HG03565 (cell line): ENCODE measurements at regions not wholly inside any gene's neighbourhood (a gene's known extent, or its start where the extent isn't known, plus 50 kb on each side); places are given as distances from the start of the nearest gene placed in this dataset.

Experiments
- ATAC-seq: cut with Tn5 transposase; IDR thresholded peaks from one replicate; pipeline ENCODE4 v1.9.1; 2021; ENCODE audit warnings: mild to moderate bottlenecking, moderate library complexity; ENCODE audit not compliant: unreplicated experiment

DNA sequence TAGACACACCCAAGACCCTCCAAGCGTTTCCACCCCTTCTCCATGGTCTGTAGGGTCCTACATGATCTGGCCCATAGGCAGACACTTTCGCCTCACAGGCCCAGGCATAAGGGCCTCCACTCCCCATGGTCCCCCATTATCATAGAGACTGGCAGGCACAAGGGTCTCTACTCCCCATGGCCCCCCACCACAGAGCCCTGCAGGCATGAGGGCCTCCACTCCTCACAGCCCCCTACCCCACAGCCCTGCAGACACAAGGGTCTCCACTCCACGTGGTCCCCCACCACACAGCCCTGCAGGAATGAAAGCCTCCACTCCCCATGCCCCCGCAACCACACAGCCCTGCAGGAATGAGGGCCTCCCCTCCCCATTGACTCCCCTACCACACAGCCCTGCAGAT lies 159.7 kb upstream of the AGAP1 start:
- ATAC-seq = no peak

DNA sequence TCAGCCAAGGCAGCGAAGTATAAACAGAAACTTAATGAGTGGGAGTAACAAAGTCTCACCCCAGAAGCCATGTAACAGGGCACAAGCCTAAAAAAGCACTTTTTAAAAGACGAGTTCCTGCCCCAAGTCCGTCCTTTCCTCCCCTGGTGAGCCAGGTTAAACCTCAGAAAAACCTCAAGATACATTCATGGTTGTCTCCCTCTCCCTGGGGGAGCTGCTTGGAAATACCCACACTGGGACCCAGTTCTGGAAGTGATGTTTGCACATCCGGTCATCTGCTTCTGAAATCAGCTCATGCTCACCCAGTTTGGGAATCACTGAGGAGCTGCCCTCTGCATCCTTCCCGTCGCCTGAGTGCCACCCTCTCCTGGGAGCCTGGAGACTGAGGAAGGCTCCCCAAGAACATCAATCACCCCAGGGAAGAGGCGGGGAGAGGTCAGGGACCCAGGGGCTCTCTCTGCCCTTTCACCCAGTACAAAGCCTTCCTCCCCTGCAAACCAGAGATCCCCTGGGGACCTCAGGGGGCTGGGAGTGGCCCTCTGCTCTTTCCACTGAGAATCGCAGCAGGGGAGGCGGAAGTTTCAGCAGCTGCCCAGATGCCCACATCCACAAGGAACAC lies 150.6 kb upstream of the AGAP1 start:
- ATAC-seq = no peak

DNA sequence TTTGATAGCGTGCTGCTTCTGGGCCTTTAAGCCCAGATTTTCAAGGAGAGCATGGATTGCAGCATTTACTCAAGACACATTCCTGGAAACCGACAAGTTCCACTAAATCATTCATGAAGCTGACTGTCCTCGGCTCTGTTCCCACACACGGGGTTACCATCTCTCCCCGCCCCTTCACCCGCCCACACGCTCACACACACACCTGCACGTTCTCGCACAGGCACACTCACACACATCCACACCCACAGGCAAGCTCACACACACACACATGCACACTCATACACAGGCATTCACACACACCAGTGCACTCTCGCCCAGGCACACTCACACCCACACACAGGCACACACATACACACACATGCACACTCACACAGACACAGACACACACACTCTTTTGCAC lies 150.0 kb upstream of the AGAP1 start:
- ATAC-seq = no peak

DNA sequence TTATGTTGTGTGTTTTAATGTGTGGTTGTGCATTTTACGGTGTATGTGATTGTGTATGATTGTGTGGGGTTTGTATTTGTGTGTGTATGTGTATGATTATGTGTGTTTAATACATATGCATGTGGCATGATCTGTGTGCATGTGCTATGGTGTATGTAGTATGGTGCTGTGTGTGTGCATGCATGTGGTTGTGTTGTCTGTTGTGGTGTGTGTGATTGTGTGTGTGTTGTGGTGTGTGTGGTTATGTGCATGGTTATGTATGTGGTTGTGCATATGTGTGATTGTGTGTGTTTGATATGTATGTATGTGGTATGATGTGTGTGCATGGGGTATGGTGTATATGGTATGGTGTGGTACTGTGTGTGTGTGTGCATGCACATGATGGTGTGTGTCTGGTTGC lies 148.1 kb upstream of the AGAP1 start:
- ATAC-seq = no peak

DNA sequence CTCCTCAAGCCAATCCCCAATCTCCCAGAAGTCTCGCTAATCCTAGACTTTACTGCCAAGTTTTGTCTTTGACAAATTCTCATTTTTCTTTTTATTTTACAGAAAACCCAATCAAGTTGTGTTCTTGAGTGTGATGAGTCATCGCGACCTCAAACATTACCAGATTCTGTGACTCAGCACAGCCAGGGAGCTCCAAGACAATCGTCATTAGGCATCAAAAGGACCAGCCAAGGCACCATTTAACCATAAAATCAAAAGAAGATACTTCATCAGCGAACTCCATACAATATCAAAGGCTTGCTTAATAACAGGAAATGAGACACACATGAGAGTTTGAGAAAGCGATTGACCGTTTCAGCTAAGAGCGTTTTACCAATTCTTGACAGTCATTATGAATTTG lies 146.2 kb upstream of the AGAP1 start:
- ATAC-seq = no peak

DNA sequence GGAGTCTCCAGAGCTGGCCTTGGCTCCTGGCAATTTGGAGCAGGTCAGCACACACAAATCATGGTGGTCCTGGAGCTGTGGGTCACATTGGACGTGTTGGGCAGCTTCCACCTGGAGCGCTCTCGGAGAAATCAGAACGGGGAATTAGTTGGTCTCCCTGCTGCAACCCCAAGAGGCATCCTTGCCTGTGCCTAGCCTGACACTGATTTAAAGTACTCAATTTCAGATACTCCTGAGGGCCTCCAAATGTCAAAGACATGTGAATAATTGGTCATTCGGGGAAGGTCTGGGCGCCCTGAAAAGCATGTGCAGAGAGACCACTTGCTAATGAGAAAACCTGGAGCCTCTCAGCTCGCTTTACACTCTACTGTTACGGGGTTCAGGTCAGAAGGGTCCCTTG lies 145.5 kb upstream of the AGAP1 start:
- no peak for ATAC-seq

DNA sequence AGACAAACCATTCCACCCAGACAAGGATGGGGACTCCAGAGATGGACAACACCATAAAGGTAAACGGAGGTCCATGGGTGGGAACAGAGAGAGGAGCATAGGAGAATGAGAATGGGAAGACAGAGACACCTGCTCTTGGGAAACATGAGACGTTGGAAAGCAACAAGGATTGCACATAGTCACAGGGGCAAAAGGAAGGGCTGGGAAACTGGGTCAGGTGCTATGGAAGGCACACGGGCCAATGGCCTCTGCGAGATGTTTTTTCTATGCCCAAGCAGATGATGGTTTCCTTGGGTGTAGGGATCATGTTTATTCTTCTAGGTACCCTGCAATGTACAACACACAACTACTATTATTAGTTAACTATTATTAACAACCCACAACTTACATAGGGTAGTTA lies 143.6 kb upstream of the AGAP1 start:
- no peak for ATAC-seq

DNA sequence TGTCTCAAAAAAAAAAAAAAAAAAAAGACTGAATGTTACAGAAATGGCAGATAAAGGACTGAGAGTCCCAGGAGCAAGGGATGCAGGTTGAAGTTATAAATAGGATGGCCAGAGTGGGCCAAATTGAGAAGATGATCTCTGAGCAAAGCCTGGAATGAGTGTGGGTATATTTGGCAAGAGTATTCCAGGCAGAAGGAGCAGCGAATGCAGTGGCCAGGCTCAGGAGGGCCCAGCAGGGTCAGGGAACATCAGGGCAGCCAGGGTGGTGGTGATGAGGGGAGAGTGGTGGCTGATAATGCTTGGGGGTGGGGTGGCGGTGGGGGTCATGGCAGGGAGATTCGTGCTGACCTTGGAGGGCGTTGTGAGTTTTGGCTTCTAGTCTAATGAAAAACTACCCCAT lies 141.3 kb upstream of the AGAP1 start:
- no peak for ATAC-seq

DNA sequence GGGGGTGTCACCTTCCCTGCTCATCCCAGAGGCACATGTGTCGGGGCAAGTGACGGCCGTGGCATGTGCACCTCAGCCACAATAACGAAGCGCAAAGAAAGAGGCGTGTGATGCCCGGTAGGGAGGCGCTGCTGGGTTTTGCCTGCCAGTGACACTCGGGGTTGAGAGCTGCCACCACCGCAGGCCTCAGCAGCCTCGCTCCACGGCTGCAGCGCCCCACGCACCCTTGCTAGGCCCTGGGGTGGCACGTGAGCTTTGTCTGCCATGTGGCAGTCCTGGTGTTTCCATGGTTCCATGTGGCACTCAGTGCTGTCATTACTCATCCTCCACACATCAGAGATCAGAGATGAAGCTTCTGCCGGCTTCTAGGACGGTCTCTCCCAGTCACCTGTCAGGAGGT lies 136.0 kb upstream of the AGAP1 start:
- no peak for ATAC-seq

DNA sequence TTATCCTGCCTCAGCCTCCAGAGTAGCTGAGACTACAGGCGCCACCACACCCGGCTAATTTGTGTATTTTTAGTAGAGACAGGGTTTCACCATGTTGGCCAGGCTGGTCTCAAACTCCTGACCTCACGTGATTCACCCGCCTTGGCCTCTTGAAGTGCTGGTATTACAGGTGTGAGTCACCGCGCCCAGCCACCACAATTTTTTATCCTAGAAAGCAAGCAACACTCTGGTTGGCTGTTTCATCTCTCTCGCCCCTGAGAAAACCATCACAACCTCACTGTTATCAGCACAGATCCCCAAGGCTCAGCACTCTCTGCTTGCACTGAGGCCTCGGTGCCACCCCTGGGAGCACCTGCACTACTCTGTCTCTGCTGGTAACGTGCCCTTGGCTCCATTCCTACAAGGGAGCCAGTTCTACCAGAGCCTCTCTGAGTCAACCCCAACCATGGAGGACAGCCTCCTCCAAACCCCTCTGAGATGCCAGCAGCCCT lies 134.8 kb upstream of the AGAP1 start:
- ATAC-seq = no peak

DNA sequence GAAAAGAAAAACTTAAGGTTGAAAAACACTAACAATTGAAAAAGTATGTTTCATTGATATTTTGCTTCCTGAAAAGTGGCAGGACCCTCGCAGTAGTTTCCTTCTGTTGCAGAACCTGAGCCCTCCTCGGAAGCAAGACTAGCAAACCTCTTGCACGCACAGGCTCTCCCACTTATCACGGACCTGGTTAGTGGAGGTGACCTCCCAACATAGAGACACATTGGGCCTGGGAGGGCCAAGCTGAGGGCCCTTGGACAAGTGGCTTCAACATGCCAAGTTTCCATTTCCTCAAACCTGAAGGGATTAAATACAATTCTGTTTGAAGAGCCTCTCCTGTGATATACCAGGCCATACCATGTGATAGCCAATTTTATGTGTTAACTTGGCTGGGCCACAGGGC lies 133.4 kb upstream of the AGAP1 start:
- ATAC-seq = no peak

DNA sequence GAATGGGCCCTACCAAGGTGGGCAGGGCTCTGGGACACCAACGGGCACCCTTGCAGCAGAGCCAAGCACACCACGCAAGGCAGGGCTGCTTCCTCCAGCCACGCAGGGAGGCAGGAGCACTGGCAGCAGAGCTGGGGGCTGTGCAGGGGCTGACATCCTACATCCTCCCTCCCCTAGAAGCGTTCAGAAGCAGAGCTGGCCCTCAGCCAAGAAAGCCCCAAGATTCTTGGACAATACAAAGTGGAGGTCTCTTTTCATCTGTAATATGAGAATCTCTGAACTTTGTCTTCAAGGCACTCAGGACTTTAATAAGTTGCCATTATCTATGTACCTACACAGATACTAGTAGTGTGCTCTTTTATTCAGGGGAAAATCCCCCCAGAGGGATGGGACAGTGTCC lies 128.1 kb upstream of the AGAP1 start:
- ATAC-seq = no peak

DNA sequence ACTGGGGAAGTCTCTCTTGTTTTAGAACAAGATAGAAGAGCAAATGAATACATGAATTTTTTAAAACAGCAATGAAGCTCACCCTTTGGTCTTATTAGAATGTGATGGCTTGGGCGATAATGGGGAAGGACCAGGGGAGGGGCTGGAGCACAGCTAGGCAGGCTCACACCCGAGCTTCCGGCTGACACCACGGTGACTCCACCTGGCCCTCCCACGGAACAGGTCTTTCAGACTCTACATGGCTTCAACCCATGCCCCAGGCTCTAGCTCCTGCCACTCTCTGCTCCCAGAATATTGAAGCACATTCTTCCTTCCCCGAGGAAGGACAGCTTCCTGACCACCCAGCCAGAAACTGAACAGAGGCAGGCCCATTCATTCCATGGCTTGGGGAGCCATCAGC lies 127.5 kb upstream of the AGAP1 start:
- no peak for ATAC-seq

DNA sequence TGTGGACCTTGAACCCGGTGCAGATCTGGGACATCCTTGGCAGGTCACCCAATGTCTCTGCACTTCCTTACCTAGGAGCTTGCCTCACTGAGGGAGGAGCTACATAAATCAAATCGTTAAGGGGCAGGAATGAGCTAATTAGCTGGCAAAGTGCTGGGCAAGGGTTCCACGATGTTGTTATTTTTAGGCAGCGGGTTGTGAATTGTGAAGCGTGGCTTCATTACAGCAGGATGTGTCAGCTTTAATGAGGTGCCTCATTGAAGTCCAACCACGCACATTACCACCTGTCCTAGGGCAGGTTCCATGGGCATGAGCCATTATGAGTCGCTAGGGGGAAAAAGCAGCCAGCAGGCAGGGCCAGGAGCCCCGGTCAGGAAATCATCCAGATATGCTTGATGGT lies 127.0 kb upstream of the AGAP1 start:
- no peak for ATAC-seq

DNA sequence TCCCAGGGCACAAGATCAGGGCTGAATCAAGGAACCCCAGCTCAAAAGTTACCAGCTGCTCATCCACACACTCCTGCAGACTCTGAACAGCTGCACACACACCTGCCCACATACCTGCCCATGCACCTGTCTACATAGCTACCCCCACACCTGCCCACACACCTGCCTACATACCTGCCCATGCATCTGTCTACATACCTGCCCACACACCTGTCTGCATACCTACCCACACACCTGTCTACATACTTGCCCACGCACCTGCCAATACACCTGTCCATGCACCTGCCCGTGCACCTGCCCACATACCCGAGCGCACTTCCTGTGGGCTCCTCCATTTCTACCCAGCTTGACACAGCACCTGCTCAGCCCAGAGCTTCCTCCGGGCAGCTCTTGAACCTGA lies 122.8 kb upstream of the AGAP1 start:
- no peak for ATAC-seq

DNA sequence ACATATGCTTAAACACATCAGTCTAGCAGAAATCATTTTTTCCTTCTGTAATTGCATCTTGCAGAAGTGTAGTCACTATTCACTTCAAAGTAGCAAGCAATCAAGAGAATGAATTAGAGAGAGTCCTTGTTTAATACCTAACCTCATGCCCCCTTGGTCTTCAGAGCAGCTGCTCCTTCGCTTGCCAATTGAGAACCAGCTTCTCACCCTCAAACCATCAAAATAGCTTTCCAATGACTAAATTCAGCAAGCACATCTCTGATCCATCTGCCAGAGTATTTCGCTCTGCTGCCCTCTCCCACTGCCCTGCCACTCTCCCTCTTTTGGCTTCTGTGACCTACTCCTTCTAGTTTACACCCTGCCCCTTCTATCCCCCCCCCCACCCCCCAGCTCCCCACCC lies 120.7 kb upstream of the AGAP1 start:
- no peak for ATAC-seq

DNA sequence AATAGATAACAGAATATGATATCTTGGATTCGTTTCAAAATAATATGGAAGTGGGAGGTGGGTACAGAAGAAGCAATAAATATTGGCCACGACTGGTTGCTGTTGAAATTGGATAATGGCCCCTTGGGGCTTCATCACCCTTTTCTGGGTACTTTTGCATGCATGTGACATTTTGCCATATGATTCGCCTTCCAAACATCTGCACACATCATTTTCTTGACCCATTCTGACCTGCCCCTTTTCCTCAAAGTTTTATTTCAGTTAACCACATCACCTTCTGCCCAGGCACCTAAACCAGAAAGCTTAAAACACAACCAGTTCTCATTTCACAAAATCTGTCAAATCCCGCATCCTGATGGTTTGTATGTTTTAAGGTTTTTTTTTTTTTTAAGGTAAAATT lies 116.7 kb upstream of the AGAP1 start:
- ATAC-seq = no peak

DNA sequence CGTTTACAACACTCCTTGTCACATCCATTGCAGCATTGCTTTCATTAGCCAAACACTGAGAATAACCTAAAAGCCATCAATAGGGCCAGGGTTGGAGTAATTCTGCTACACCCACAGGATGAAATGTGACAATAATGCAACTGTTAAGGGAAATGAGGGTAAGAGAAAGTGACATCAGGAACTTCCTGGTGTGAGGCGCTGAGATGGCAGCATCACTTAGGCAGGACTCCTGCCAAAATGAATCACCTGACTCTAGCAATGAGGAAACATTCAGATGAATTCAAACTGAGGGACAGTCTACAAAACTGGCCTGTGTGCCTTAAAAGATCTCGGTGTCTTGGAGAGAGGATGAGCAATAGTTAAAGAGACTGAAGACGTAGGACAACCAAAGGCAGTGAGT lies 115.6 kb upstream of the AGAP1 start:
- ATAC-seq = no peak

DNA sequence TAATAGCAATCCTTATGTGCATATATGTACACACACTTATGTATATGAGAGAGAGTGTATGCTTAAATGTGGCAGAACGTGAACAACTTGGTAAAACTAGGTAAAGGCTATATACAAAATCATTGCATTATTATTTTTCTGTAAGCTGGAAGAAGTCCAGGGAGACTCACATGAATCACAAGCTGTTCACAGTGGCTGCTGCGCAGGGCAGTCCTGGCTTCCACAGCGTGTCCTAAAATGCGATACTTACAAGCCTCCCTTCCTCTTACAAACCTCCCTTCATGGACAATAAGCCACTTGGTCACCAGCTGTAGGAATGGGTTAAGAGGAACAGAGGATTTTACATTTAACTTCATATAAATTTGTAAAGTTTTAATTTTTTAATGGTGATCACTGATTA lies 114.9 kb upstream of the AGAP1 start:
- ATAC-seq = no peak

DNA sequence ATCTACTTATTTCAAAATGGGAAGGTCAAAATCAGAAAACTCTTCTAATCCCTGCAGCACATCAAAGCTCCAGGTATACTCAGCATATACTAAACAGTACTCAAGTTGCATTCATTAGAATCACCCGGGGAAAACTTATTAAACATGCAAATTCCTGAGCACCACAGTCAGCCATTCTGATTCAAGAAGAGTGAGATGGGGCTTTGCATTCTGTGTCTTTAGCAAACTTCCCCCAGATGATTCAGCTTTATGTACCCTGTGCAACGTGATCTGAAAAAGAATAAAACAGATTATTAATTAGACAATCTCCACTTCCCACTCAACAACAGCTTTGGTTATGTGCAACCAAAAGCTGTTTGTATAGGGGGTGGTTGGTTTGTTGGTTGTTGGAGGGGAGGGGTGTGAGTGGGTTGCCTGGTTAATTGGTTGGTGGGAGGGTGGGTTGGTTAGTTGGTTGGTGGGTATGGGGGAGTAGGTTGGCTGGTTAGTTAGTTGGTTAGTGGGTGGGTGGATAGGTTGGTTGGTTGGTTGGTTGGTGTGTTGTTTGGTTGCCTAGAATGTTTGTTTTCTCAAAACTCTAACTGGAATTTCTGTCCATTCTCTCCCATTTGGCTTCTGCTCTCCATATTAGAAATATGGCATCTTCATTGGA lies 112.5 kb upstream of the AGAP1 start:
- ATAC-seq = no peak

DNA sequence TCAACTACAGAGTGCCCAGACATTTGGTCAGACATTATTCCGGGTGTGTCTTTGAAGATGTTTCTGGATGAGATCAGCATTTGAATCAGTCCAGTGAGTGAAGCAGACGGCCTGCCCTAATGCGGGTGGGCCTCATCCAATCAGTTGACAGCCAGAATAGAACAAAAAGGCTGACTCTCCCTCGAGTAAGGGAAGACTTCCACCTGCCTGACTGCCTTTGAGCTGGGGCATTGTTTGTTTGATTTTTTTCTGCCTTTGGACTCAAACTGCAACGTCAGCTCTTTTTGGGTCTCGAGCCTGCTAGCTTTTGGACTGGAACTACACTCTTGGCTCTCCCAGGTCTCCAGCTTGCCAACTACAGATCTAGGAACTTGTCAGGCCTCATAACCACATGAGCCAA lies 111.7 kb upstream of the AGAP1 start:
- ATAC-seq = no peak

DNA sequence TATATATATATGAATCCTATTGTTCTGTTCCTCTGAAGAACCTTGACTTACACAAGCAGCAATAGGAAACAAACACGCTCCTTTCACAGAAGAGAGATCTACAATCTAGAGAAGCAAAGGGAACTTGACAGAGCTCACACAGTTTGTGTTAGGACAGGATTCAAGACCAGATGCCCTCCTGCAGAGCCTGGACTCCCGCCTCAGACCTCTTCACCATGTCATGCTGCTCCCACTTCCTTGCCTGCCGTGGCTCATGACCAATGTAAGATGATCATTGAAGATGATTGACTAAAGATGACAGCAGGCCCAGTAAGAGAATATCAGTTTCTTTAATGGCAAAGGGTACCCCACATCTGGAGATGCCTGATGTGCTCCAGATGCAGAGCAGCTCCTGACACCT lies 111.2 kb upstream of the AGAP1 start:
- ATAC-seq = no peak

DNA sequence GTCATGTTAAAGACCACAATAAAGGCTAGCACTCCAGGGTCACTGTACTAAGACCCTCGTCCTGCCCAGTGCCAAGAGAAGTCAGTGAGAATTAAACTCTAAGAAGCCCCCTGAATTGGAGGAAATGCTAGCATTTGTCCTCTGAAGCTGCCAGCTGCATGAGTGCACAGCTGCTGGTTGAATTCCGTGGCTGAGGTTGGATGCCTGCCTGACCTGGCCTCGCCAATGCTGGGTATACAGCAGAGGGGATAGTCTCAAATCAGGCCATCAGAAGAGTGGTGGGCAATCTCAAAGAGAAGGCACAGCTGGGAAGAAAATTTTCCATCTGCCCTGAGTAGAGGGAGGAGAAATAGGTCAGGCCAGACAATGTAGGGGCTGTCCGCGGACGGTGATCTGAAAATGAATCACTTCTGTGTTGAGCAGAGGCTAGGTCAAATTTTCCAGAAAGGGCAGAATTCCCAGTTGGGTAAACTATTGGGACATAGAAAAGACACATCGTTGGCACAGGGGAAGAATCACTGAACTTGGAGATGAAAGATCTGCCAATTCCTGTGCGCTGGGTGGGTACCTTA lies 110.5 kb upstream of the AGAP1 start:
- no peak for ATAC-seq
